ENCODE measurements at regions not wholly inside any gene's neighbourhood (a gene's known extent, or its start where the extent isn't known, plus 50 kb on each side); places are given as distances from the start of the nearest gene placed in this dataset.

DNA sequence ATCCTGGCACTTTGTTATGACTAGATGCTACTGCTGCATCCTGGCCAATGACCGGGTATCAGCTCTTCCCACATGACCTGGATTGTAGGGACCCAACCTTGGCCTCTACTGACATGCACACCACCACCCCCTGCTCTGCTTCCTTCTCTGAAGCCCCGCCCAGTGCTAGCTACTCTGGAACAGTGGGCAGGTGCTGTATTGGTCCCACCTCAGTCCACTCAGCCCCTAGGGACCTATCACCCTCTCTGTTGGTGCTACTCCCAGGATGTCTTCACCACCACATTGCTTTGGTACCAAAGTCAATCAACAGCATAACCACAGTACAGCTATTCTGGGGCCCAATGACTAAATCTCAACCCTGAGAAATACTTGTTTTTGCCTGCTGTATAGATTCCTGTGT lies 170.2 kb upstream of the PRICKLE2 start:
- TF ChIP-seq CTCF (conservative IDR thresholded peaks at IDR 0.05; ENCODE audit: low read length) (no peak), EZH2phosphoT487 (IDR thresholded peaks at IDR 0.05; ENCODE audit: borderline replicate concordance, low read depth, low read length) (no peak)
